Neural cell (in vitro differentiated cells): ENCODE measurements at regions not wholly inside any gene's neighbourhood (a gene's known extent, or its start where the extent isn't known, plus 50 kb on each side); places are given as distances from the start of the nearest gene placed in this dataset.

Experiments
- H2AFZ ChIP-seq: fragments of 200-600, 300-800 bp; sonication (generic), shearing (Covaris generic); 2 replicates; pipeline ENCODE4 v1.6.0; 2014; ENCODE audit warnings: low read depth, mild to moderate bottlenecking, antibody characterized with exemption, low read length, moderate library complexity
- H3F3A ChIP-seq: fragments of 200-600 bp; shearing (Covaris generic); 2 replicates; pipeline ENCODE4 v1.6.1; 2016; ENCODE audit warnings: mild to moderate bottlenecking, moderate library complexity, mixed read lengths, antibody characterized with exemption, low read length; ENCODE audit not compliant: insufficient read depth, poor library complexity, severe bottlenecking
- H3K27ac ChIP-seq: fragments of 200-600, 300-800 bp; sonication (generic), shearing (Covaris generic); 2 replicates; pipeline ENCODE4 v1.5.1; 2014; ENCODE audit warnings: mild to moderate bottlenecking, low read length, moderate library complexity
- H3K27me3 ChIP-seq: fragments of 300-800, 200-600 bp; sonication (generic), shearing (Covaris generic); 2 replicates; pipeline ENCODE4 v1.6.0; 2014; ENCODE audit warnings: mild to moderate bottlenecking, low read depth, low read length, moderate library complexity; ENCODE audit not compliant: insufficient read depth
- H3K36me3 ChIP-seq: fragments of 300-800, 200-600 bp; sonication (generic), shearing (Covaris generic); 2 replicates; pipeline ENCODE4 v1.5.1; 2014; ENCODE audit warnings: mild to moderate bottlenecking, antibody characterized with exemption, low read length, moderate library complexity; ENCODE audit not compliant: insufficient read depth
- H3K4me2 ChIP-seq: fragments of 300-800, 200-600 bp; sonication (generic), shearing (Covaris generic); 2 replicates; pipeline ENCODE4 v1.6.0; 2014; ENCODE audit warnings: mild to moderate bottlenecking, low read length
- H3K4me3 ChIP-seq: fragments of 300-800, 200-600 bp; sonication (generic), shearing (Covaris generic); 2 replicates; pipeline ENCODE4 v1.5.1; 2014; ENCODE audit warnings: mild to moderate bottlenecking, low read length, moderate library complexity
- H3K79me2 ChIP-seq: fragments of 200-600 bp; shearing (Covaris generic); replicated peaks from 2 replicates; pipeline ENCODE4 v1.6.0; 2014; ENCODE audit warnings: mild to moderate bottlenecking, low read length, moderate library complexity; ENCODE audit not compliant: insufficient read depth
- H3K9ac ChIP-seq: fragments of 300-800, 200-600 bp; sonication (generic), shearing (Covaris generic); 2 replicates; pipeline ENCODE4 v1.6.1; 2016; ENCODE audit warnings: mild to moderate bottlenecking, low read length, mixed read lengths
- H3K9me2 ChIP-seq: fragments of 200-600 bp; shearing (Covaris generic); 2 replicates; pipeline ENCODE4 v1.6.1; 2016; ENCODE audit warnings: mild to moderate bottlenecking, low read length, mixed read lengths; ENCODE audit not compliant: insufficient read depth
- H3K9me3 ChIP-seq: fragments of 200-600, 300-800 bp; sonication (generic), shearing (Covaris generic); 2 replicates; pipeline ENCODE4 v1.6.1; 2016; ENCODE audit warnings: mild to moderate bottlenecking, mixed run types, low read length, moderate library complexity, mixed read lengths
- H4K20me1 ChIP-seq: fragments of 200-600 bp; shearing (Covaris generic); 2 replicates; pipeline ENCODE4 v1.6.1; 2016; ENCODE audit warnings: mild to moderate bottlenecking, mixed run types; ENCODE audit not compliant: insufficient read depth
- EP300 ChIP-seq: fragments of 450-650 bp; conservative IDR thresholded peaks from 2 replicates; pipeline ENCODE4 v1.6.1; 2014; ENCODE audit warnings: antibody characterized with exemption, mild to moderate bottlenecking, moderate library complexity; ENCODE audit not compliant: poor library complexity, severe bottlenecking
- EZH2 ChIP-seq: fragments of 200-600, 300-800 bp; shearing (Covaris generic), sonication (generic); IDR thresholded peaks from 2 replicates; pipeline ENCODE4 v1.6.1; 2014; ENCODE audit warnings: antibody characterized with exemption, low read length, borderline replicate concordance, mild to moderate bottlenecking; ENCODE audit not compliant: insufficient read depth, poor library complexity, severe bottlenecking
- MXI1 ChIP-seq: fragments of 450-650 bp; conservative IDR thresholded peaks from 2 replicates; pipeline ENCODE4 v1.6.1; 2014; ENCODE audit warnings: antibody characterized with exemption, mild to moderate bottlenecking; ENCODE audit not compliant: poor library complexity, severe bottlenecking
- POLR2AphosphoS5 ChIP-seq: IDR thresholded peaks from 2 replicates; pipeline ENCODE4 v1.6.1; 2012
- RAD21 ChIP-seq: fragments of 450-650 bp; conservative IDR thresholded peaks from 2 replicates; pipeline ENCODE4 v1.6.1; 2014; ENCODE audit warnings: antibody characterized with exemption, mild to moderate bottlenecking, moderate library complexity
- SMC3 ChIP-seq: fragments of 450-650 bp; conservative IDR thresholded peaks from 2 replicates; pipeline ENCODE4 v1.6.1; 2014; ENCODE audit warnings: antibody characterized with exemption, mild to moderate bottlenecking, moderate library complexity; ENCODE audit not compliant: poor library complexity
- TAF1 ChIP-seq: IDR thresholded peaks from 2 replicates; pipeline ENCODE4 v1.6.1; 2012; ENCODE audit warnings: low read depth
- TF ChIP-seq, protein P1 (sequence below): fragments of 450-650 bp; IDR thresholded peaks from 2 replicates; pipeline ENCODE4 v1.5.1; 2014; ENCODE audit warnings: antibody characterized with exemption, mild to moderate bottlenecking, moderate library complexity; ENCODE audit not compliant: poor library complexity, severe bottlenecking
- TF ChIP-seq, protein P2 (sequence below): IDR thresholded peaks from 2 replicates; pipeline ENCODE4 v1.6.1; 2012; ENCODE audit warnings: borderline replicate concordance

- no peak overlapping the region for H2AFZ ChIP-seq
- TF ChIP-seq TAF1 (no peak), POLR2AphosphoS5 (no peak), EZH2 (no peak)
- TF ChIP-seq, protein P1, sequence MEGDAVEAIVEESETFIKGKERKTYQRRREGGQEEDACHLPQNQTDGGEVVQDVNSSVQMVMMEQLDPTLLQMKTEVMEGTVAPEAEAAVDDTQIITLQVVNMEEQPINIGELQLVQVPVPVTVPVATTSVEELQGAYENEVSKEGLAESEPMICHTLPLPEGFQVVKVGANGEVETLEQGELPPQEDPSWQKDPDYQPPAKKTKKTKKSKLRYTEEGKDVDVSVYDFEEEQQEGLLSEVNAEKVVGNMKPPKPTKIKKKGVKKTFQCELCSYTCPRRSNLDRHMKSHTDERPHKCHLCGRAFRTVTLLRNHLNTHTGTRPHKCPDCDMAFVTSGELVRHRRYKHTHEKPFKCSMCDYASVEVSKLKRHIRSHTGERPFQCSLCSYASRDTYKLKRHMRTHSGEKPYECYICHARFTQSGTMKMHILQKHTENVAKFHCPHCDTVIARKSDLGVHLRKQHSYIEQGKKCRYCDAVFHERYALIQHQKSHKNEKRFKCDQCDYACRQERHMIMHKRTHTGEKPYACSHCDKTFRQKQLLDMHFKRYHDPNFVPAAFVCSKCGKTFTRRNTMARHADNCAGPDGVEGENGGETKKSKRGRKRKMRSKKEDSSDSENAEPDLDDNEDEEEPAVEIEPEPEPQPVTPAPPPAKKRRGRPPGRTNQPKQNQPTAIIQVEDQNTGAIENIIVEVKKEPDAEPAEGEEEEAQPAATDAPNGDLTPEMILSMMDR = no peak
- no peak overlapping the region for H3K4me2 ChIP-seq
Observed at GRCh38 chr2:4139316-4139715, 435.9 kb downstream of the DCDC2C start.

GRCh38 chr2:4139731-4140130, 436.4 kb downstream of the DCDC2C start:
- Histone ChIP-seq H3K9me3 (no peaks in the 10 kb centered on the region), H3K4me2 (no peak overlapping the region), H3K4me3 (no peak overlapping the region), H3K9me2 (no peaks in the 10 kb centered on the region), H3K27me3 (no peaks in the 10 kb centered on the region), H2AFZ (no peak overlapping the region), H3K36me3 (no peaks in the 10 kb centered on the region), H3K9ac (no peak overlapping the region), H3F3A (no peaks in the 10 kb centered on the region), H3K27ac (no peak overlapping the region), H3K79me2 (no peaks in the 10 kb centered on the region), H4K20me1 (no peaks in the 10 kb centered on the region)
- TF ChIP-seq EZH2 (no peak), SMC3 (no peak), TAF1 (no peak), MXI1 (no peak), RAD21 (no peak), POLR2AphosphoS5 (no peak), EP300 (no peak)
- TF ChIP-seq, protein P2, sequence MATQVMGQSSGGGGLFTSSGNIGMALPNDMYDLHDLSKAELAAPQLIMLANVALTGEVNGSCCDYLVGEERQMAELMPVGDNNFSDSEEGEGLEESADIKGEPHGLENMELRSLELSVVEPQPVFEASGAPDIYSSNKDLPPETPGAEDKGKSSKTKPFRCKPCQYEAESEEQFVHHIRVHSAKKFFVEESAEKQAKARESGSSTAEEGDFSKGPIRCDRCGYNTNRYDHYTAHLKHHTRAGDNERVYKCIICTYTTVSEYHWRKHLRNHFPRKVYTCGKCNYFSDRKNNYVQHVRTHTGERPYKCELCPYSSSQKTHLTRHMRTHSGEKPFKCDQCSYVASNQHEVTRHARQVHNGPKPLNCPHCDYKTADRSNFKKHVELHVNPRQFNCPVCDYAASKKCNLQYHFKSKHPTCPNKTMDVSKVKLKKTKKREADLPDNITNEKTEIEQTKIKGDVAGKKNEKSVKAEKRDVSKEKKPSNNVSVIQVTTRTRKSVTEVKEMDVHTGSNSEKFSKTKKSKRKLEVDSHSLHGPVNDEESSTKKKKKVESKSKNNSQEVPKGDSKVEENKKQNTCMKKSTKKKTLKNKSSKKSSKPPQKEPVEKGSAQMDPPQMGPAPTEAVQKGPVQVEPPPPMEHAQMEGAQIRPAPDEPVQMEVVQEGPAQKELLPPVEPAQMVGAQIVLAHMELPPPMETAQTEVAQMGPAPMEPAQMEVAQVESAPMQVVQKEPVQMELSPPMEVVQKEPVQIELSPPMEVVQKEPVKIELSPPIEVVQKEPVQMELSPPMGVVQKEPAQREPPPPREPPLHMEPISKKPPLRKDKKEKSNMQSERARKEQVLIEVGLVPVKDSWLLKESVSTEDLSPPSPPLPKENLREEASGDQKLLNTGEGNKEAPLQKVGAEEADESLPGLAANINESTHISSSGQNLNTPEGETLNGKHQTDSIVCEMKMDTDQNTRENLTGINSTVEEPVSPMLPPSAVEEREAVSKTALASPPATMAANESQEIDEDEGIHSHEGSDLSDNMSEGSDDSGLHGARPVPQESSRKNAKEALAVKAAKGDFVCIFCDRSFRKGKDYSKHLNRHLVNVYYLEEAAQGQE = no peak
- TF ChIP-seq, protein P1 = no peak

More at GRCh38 chr2:4139316-4139715, 435.9 kb downstream of the DCDC2C start:
- Histone ChIP-seq H3K27me3 (no peaks in the 10 kb centered on the region), H3K36me3 (no peaks in the 10 kb centered on the region), H3K27ac (no peak overlapping the region), H3K9me3 (no peaks in the 10 kb centered on the region), H3F3A (no peaks in the 10 kb centered on the region), H3K9ac (no peak overlapping the region), H4K20me1 (no peaks in the 10 kb centered on the region), H3K9me2 (no peaks in the 10 kb centered on the region), H3K4me3 (no peak overlapping the region), H3K79me2 (no peaks in the 10 kb centered on the region)
